Keratinocyte (primary cell): ENCODE measurements at regions not wholly inside any gene's neighbourhood (a gene's known extent, or its start where the extent isn't known, plus 50 kb on each side); places are given as distances from the start of the nearest gene placed in this dataset.

ENCODE experiments used
- DNase-seq: peaks from one replicate; pipeline ENCODE4 v3.0.0-alpha.2; 2011; ENCODE audit warnings: low read depth, missing footprints, low spot score
- FAIRE-seq: peaks from 2 replicates; lab custom pipeline; 2011; peaks lifted over from hg19 to GRCh38; lab: Jason Lieb, UNC
- H2AFZ ChIP-seq: 2 replicates; pipeline ENCODE4 v1.6.0; 2012; ENCODE audit warnings: low read length, control low read depth, inconsistent platforms; ENCODE audit not compliant: control insufficient read depth
- H3K27ac ChIP-seq: 2 replicates; pipeline ENCODE4 v1.5.1; 2011; ENCODE audit warnings: low read length; ENCODE audit not compliant: control insufficient read depth, insufficient read depth
- H3K27me3 ChIP-seq: 3 replicates; pipeline ENCODE4 v1.6.0; 2011; ENCODE audit warnings: low read length; ENCODE audit not compliant: control insufficient read depth, insufficient read depth; ENCODE audit errors: extremely low read depth
- H3K36me3 ChIP-seq, 2 experiments: 2 replicates in 1 of 2; 3 replicates in 1 of 2; pipeline ENCODE4 v1.5.1; 2011; ENCODE audit warnings: low read length in 2 of 2, mild to moderate bottlenecking in 1 of 2; ENCODE audit not compliant: control insufficient read depth in 2 of 2, insufficient read depth in 2 of 2; ENCODE audit errors: extremely low read depth in 1 of 2
- H3K4me1 ChIP-seq: 3 replicates; pipeline ENCODE4 v1.5.1; 2011; ENCODE audit warnings: low read length; ENCODE audit not compliant: control insufficient read depth, insufficient read depth; ENCODE audit errors: extremely low read depth
- H3K4me2 ChIP-seq: 3 replicates; pipeline ENCODE4 v1.6.0; 2011; ENCODE audit warnings: low read depth, low read length; ENCODE audit not compliant: control insufficient read depth, insufficient read depth; ENCODE audit errors: extremely low read depth
- H3K4me3 ChIP-seq, 3 experiments: fragments of 200-600 bp in 1 of 3; sonication (generic) in 1 of 3; 2 replicates in 2 of 3; 3 replicates in 1 of 3; pipeline ENCODE4 v1.5.1; 2011 to 2016; ENCODE audit warnings: low read length in 3 of 3, mild to moderate bottlenecking in 3 of 3, control low read depth in 2 of 3, inconsistent platforms in 1 of 3, low read depth in 1 of 3, mixed read lengths in 1 of 3, mixed run types in 1 of 3, moderate library complexity in 1 of 3; ENCODE audit not compliant: control insufficient read depth in 2 of 3, insufficient read depth in 2 of 3; ENCODE audit errors: extremely low read depth in 1 of 3
- H3K79me2 ChIP-seq: 2 replicates; pipeline ENCODE4 v1.6.0; 2012; ENCODE audit warnings: low read length; ENCODE audit not compliant: control insufficient read depth, insufficient read depth
- H3K9ac ChIP-seq: 3 replicates; pipeline ENCODE4 v1.6.0; 2011; ENCODE audit warnings: low read length; ENCODE audit not compliant: control insufficient read depth, insufficient read depth; ENCODE audit errors: extremely low read depth
- H3K9me1 ChIP-seq: 3 replicates; pipeline ENCODE4 v1.6.0; 2011; ENCODE audit warnings: low read length; ENCODE audit not compliant: control insufficient read depth, insufficient read depth; ENCODE audit errors: extremely low read depth
- H3K9me3 ChIP-seq: 2 replicates; pipeline ENCODE4 v1.5.1; 2012; ENCODE audit warnings: low read depth, low read length; ENCODE audit not compliant: control insufficient read depth
- H4K20me1 ChIP-seq: 3 replicates; pipeline ENCODE4 v1.6.0; 2011; ENCODE audit warnings: low read length; ENCODE audit not compliant: control insufficient read depth, insufficient read depth; ENCODE audit errors: extremely low read depth
- CTCF ChIP-seq, 3 experiments: IDR thresholded peaks in 1 of 3; conservative IDR thresholded peaks in 1 of 3; optimal IDR thresholded peaks in 1 of 3; 2 replicates in 2 of 3; 3 replicates in 1 of 3; pipeline versions ENCODE3 to v1.5.1; 2011; ENCODE audit warnings: low read length in 3 of 3, mild to moderate bottlenecking in 3 of 3, moderate library complexity in 2 of 3, control low read depth in 1 of 3, inconsistent platforms in 1 of 3; ENCODE audit not compliant: insufficient read depth in 2 of 3; ENCODE audit errors: extremely low read depth in 1 of 3
- EZH2 ChIP-seq: IDR thresholded peaks from one replicate; pipeline ENCODE4 v1.6.1; 2012; ENCODE audit warnings: inconsistent platforms, mild to moderate bottlenecking, low read length, moderate library complexity
- dilution Hi-C: fragments of 300-500 bp; cut with MboI; formaldehyde crosslinking; loops from one replicate; pipeline ENCODE4 v1.7.0; 2020; ENCODE audit warnings: low sequenced_read_pairs; ENCODE audit not compliant: extremely low pct_ligation_motif_present

DNA sequence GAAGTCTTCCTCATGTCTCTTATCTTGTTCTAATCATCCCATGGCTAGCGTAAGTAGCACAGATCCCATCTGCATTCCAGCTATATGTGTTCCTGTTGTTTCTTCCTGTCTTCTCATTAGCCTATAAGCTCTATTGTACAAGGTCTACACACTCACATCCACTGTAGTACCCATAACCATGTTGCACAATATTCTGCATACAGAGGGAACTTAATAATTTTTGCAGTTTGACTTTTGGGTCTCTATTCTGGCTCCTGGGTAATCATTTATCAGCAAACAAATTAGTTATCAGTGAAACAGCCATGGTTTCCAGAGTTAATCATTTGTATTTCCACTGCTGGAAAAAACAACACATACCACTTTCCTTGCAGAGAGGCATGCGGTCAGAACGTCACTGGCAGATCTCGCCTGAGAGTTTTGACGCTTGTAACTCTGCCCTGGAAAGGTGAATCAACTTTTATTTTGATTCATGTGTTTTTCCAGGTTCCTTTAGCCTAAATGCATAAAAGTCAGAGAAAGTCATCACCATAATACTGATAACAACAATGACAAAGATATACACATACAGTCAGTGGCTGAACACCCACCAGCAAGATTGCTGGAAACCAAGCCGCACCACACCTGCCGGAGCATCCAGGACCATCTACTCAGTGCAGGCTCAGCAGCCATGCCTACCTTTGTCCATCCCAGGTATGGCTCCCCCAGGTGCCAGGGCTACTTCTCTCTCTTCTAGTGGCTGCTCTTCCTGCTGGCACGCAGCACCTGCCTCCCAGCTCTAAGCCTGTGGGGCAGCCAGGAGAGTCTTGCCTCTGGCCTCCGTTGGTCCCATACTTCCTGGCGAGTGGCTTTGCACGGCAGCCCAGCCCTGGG lies 158.2 kb downstream of the QRSL1 start:
- Histone ChIP-seq H3K9me3 (no peaks in the 10 kb centered on the region), H3K36me3 (no peaks in the 10 kb centered on the region), H3K79me2 (no peaks in the 10 kb centered on the region), H3K27ac (no peak overlapping the region), H2AFZ (no peak overlapping the region), H3K9ac (no peak overlapping the region), H4K20me1 (no peaks in the 10 kb centered on the region), H3K4me2 (no peak overlapping the region), H3K4me3 (no peak overlapping the region), H3K27me3 (no peaks in the 10 kb centered on the region), H3K4me1 (peaks cover 17% of the 10 kb centered on the region), H3K9me1 (no peaks in the 10 kb centered on the region)
- TF ChIP-seq CTCF (optimal IDR thresholded peaks at IDR 0.05 in 1 of 3, IDR thresholded peaks at IDR 0.05 in 1 of 3, conservative IDR thresholded peaks at IDR 0.05 in 1 of 3; ENCODE audit: extremely low read depth in 1 of 3, insufficient read depth in 2 of 3, low read length in 3 of 3), result no peak
- no peak for TF ChIP-seq EZH2
- FAIRE-seq (no peak), DNase-seq (no peak)
- dilution Hi-C loops, result no loop called here

DNA sequence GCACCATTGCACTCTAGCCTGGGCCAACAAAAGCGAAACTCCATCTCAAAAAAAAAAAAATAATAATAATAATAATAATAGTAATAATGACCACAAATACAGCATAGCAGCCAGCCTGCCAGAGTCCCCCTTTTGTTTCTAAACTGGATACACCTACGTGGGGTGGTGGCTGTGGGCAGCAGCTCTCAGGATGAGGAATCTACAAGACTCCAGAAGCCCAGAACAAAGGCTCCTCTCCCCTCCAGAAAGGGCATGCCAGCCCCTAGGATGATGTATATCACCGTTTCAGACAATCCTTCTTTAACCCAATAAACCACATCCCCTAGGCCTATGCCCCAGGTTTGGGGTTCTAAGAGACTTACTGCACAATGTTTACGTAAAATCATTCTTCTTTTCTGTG lies 155.9 kb downstream of the QRSL1 start:
- FAIRE-seq, result no peak
- Histone ChIP-seq H3K9ac (no peak overlapping the region), H3K79me2 (no peaks in the 10 kb centered on the region), H3K27me3 (no peaks in the 10 kb centered on the region), H3K4me2 (no peak overlapping the region), H3K9me1 (no peaks in the 10 kb centered on the region), H2AFZ (no peak overlapping the region), H3K27ac (no peak overlapping the region), H4K20me1 (no peaks in the 10 kb centered on the region), H3K4me1 (peaks cover 20% of the 10 kb centered on the region), H3K36me3 (no peaks in the 10 kb centered on the region), H3K9me3 (no peaks in the 10 kb centered on the region), H3K4me3 (no peak overlapping the region)
- TF ChIP-seq CTCF (optimal IDR thresholded peaks at IDR 0.05 in 1 of 3, IDR thresholded peaks at IDR 0.05 in 1 of 3, conservative IDR thresholded peaks at IDR 0.05 in 1 of 3; ENCODE audit: extremely low read depth in 1 of 3, insufficient read depth in 2 of 3, low read length in 3 of 3) (no peak), EZH2 (no peak)
- no peak for DNase-seq
- dilution Hi-C loops, result no loop called here
